ENCODE measurements at regions not wholly inside any gene's neighbourhood (a gene's known extent, or its start where the extent isn't known, plus 50 kb on each side); places are given as distances from the start of the nearest gene placed in this dataset.
"Not testable (repeated sequence)": the region's sequence is repeated elsewhere in the genome, so short reads cannot be mapped to it uniquely, and the experiment has no call there.

- TF ChIP-seq POLR2AphosphoS5 (IDR thresholded peaks at IDR 0.05; ENCODE audit: borderline replicate concordance, low read depth, low read length); EZH2 (IDR thresholded peaks at IDR 0.05): not testable (repeated sequence)
Observed at GRCh38 chr12:43224190-43224805, 327.7 kb downstream of the ADAMTS20 start.

Measured in SK-N-MC (cell line).